HepG2 (cell line): ENCODE measurements at regions not wholly inside any gene's neighbourhood (a gene's known extent, or its start where the extent isn't known, plus 50 kb on each side); places are given as distances from the start of the nearest gene placed in this dataset.

Experiments used
- MYC ChIP-seq: sonication (generic); formaldehyde crosslinking; IDR thresholded peaks from 2 replicates; pipeline ENCODE4 v1.9.0; 2021; ENCODE audit warnings: missing genetic modification reagents, borderline replicate concordance
- RAD21 ChIP-seq: fragments of 450-650 bp; formaldehyde crosslinking; IDR thresholded peaks from 2 replicates; pipeline ENCODE4 v1.5.0; 2020; ENCODE audit warnings: mild to moderate bottlenecking
- TARDBP ChIP-seq: sonication (generic); formaldehyde crosslinking; IDR thresholded peaks from 2 replicates; pipeline ENCODE4 v1.8.0; 2022; ENCODE audit warnings: mild to moderate bottlenecking, missing genetic modification reagents
- TMF1 ChIP-seq: sonication (generic); formaldehyde crosslinking; IDR thresholded peaks from 2 replicates; pipeline ENCODE4 v1.8.1; 2022; ENCODE audit warnings: low read depth, missing genetic modification reagents
- ZNF263 ChIP-seq: sonication (generic); formaldehyde crosslinking; IDR thresholded peaks from 2 replicates; pipeline ENCODE4 v1.4.0; 2020; ENCODE audit warnings: missing genetic modification reagents
- ZNF354B ChIP-seq: sonication (generic); formaldehyde crosslinking; IDR thresholded peaks from 2 replicates; pipeline ENCODE4 v1.8.0; 2022; ENCODE audit warnings: mild to moderate bottlenecking, missing genetic modification reagents
- ZNF550 ChIP-seq: sonication (generic); formaldehyde crosslinking; IDR thresholded peaks from 2 replicates; pipeline ENCODE4 v1.4.0; 2020; ENCODE audit warnings: mild to moderate bottlenecking, missing genetic modification reagents, borderline replicate concordance
- TF ChIP-seq, protein P1 (sequence below): sonication (generic); formaldehyde crosslinking; IDR thresholded peaks from 2 replicates; pipeline ENCODE4 v1.4.0; 2020; ENCODE audit warnings: mild to moderate bottlenecking, missing genetic modification reagents, borderline replicate concordance
- TF ChIP-seq, protein P2 (sequence below): sonication (generic); formaldehyde crosslinking; IDR thresholded peaks from 2 replicates; pipeline ENCODE4 v1.5.0; 2020; ENCODE audit warnings: mild to moderate bottlenecking, missing genetic modification reagents, moderate library complexity
- TF ChIP-seq, protein P3 (sequence below): sonication (generic); formaldehyde crosslinking; IDR thresholded peaks from 2 replicates; pipeline ENCODE4 v1.5.1; 2020; ENCODE audit warnings: mild to moderate bottlenecking, missing genetic modification reagents, moderate library complexity
- TF ChIP-seq, protein P4 (sequence below): sonication (generic); formaldehyde crosslinking; IDR thresholded peaks from 2 replicates; pipeline ENCODE4 v1.9.0; 2022; ENCODE audit warnings: missing genetic modification reagents, mild to moderate bottlenecking, borderline replicate concordance

DNA sequence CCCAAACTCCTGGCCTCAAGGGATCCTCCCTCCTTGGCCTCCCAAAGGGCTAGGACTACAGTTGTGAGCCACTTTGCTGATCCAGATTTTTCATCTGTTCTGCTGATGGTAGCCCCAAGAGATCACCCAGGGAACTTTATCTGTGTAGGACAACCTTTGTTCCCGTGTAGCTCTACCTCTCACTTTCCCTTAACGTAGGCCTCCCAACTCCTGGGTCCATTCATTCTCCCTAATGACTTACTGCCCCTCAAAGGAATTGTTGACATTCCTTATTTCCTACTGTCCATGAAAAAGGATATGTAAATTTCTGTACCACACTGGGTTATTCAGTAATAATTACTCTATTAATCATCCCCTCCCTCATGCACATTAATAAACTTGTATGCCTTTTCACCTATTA, 51.0 kb upstream of the PHF24 start:
- TF ChIP-seq RAD21 (CRISPR knock-in tag) (no peak), ZNF550 (CRISPR knock-in tag) (no peak), TARDBP (CRISPR knock-in tag) (no peak), ZNF354B (CRISPR knock-in tag) (no peak), ZNF263 (CRISPR knock-in tag) (no peak), MYC (CRISPR knock-in tag) (no peak), TMF1 (CRISPR knock-in tag) (no peak)
- TF ChIP-seq, protein P1, sequence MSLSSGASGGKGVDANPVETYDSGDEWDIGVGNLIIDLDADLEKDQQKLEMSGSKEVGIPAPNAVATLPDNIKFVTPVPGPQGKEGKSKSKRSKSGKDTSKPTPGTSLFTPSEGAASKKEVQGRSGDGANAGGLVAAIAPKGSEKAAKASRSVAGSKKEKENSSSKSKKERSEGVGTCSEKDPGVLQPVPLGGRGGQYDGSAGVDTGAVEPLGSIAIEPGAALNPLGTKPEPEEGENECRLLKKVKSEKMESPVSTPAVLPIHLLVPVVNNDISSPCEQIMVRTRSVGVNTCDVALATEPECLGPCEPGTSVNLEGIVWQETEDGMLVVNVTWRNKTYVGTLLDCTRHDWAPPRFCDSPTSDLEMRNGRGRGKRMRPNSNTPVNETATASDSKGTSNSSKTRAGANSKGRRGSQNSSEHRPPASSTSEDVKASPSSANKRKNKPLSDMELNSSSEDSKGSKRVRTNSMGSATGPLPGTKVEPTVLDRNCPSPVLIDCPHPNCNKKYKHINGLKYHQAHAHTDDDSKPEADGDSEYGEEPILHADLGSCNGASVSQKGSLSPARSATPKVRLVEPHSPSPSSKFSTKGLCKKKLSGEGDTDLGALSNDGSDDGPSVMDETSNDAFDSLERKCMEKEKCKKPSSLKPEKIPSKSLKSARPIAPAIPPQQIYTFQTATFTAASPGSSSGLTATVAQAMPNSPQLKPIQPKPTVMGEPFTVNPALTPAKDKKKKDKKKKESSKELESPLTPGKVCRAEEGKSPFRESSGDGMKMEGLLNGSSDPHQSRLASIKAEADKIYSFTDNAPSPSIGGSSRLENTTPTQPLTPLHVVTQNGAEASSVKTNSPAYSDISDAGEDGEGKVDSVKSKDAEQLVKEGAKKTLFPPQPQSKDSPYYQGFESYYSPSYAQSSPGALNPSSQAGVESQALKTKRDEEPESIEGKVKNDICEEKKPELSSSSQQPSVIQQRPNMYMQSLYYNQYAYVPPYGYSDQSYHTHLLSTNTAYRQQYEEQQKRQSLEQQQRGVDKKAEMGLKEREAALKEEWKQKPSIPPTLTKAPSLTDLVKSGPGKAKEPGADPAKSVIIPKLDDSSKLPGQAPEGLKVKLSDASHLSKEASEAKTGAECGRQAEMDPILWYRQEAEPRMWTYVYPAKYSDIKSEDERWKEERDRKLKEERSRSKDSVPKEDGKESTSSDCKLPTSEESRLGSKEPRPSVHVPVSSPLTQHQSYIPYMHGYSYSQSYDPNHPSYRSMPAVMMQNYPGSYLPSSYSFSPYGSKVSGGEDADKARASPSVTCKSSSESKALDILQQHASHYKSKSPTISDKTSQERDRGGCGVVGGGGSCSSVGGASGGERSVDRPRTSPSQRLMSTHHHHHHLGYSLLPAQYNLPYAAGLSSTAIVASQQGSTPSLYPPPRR = no peak
- TF ChIP-seq, protein P2, sequence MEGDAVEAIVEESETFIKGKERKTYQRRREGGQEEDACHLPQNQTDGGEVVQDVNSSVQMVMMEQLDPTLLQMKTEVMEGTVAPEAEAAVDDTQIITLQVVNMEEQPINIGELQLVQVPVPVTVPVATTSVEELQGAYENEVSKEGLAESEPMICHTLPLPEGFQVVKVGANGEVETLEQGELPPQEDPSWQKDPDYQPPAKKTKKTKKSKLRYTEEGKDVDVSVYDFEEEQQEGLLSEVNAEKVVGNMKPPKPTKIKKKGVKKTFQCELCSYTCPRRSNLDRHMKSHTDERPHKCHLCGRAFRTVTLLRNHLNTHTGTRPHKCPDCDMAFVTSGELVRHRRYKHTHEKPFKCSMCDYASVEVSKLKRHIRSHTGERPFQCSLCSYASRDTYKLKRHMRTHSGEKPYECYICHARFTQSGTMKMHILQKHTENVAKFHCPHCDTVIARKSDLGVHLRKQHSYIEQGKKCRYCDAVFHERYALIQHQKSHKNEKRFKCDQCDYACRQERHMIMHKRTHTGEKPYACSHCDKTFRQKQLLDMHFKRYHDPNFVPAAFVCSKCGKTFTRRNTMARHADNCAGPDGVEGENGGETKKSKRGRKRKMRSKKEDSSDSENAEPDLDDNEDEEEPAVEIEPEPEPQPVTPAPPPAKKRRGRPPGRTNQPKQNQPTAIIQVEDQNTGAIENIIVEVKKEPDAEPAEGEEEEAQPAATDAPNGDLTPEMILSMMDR (CRISPR knock-in tag) = no peak
- TF ChIP-seq, protein P3, sequence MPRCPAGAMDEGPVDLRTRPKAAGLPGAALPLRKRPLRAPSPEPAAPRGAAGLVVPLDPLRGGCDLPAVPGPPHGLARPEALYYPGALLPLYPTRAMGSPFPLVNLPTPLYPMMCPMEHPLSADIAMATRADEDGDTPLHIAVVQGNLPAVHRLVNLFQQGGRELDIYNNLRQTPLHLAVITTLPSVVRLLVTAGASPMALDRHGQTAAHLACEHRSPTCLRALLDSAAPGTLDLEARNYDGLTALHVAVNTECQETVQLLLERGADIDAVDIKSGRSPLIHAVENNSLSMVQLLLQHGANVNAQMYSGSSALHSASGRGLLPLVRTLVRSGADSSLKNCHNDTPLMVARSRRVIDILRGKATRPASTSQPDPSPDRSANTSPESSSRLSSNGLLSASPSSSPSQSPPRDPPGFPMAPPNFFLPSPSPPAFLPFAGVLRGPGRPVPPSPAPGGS (CRISPR knock-in tag) = no peak
- TF ChIP-seq, protein P4, sequence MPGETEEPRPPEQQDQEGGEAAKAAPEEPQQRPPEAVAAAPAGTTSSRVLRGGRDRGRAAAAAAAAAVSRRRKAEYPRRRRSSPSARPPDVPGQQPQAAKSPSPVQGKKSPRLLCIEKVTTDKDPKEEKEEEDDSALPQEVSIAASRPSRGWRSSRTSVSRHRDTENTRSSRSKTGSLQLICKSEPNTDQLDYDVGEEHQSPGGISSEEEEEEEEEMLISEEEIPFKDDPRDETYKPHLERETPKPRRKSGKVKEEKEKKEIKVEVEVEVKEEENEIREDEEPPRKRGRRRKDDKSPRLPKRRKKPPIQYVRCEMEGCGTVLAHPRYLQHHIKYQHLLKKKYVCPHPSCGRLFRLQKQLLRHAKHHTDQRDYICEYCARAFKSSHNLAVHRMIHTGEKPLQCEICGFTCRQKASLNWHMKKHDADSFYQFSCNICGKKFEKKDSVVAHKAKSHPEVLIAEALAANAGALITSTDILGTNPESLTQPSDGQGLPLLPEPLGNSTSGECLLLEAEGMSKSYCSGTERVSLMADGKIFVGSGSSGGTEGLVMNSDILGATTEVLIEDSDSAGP (CRISPR knock-in tag) = no peak
